IMR-90 (cell line): ENCODE measurements at regions not wholly inside any gene's neighbourhood (a gene's known extent, or its start where the extent isn't known, plus 50 kb on each side); places are given as distances from the start of the nearest gene placed in this dataset.

Experiments used
- ATAC-seq: fragments of 200-7000 bp; cut with Tn5 transposase; 2 replicates; pipeline ENCODE4 v1.9.1; 2020; ENCODE audit warnings: low read depth, mild to moderate bottlenecking, moderate library complexity
- BruUV-seq: library from RNA; stranded (reverse); fragments of 400-500 nt; replicated peaks from 2 replicates; lab custom pipeline; 2021; lab: Mats Ljungman, UMichigan
- CTCF ChIA-PET: fragments of 300-600 bp; formaldehyde crosslinking; extraction: SDS; loops from one replicate; lab custom pipeline; 2021; ENCODE audit warnings: antibody characterized with exemption; lab: Yijun Ruan, JAX
- POLR2A ChIA-PET: fragments of 300-600 bp; sonication (Branson Sonifier 250); formaldehyde crosslinking; loops from one replicate; lab custom pipeline; 2022; ENCODE audit warnings: antibody characterized with exemption; ENCODE audit not compliant: unreplicated experiment; lab: Charles Lee
- DNase-seq: peaks from one replicate; pipeline ENCODE4 v3.0.0; 2013
- H2AFZ ChIP-seq: replicated peaks from 2 replicates; pipeline ENCODE3; 2013; ENCODE audit warnings: low read length, mild to moderate bottlenecking; ENCODE audit not compliant: poor library complexity
- H2AK5ac ChIP-seq: 2 replicates; pipeline ENCODE4 v1.6.1; 2013; ENCODE audit warnings: low read depth, low read length, inconsistent platforms
- H2AK9ac ChIP-seq: replicated peaks from 2 replicates; pipeline ENCODE3; 2013; ENCODE audit warnings: mild to moderate bottlenecking, low read depth, low read length, moderate library complexity; ENCODE audit not compliant: poor library complexity
- H2BK120ac ChIP-seq: 2 replicates; pipeline ENCODE4 v1.6.1; 2013; ENCODE audit warnings: low read depth, low read length, inconsistent platforms
- H2BK15ac ChIP-seq: 3 replicates; pipeline ENCODE4 v1.6.1; 2013; ENCODE audit warnings: low read depth, low read length, inconsistent platforms
- H2BK20ac ChIP-seq: 2 replicates; pipeline ENCODE4 v1.6.1; 2013; ENCODE audit warnings: low read depth, mild to moderate bottlenecking, inconsistent platforms, low read length, moderate library complexity
- H2BK5ac ChIP-seq: 2 replicates; pipeline ENCODE4 v1.6.1; 2013; ENCODE audit warnings: mild to moderate bottlenecking, low read depth, low read length, inconsistent platforms; ENCODE audit not compliant: poor library complexity, severe bottlenecking
- H3K14ac ChIP-seq: replicated peaks from 2 replicates; pipeline ENCODE4 v1.6.1; 2013; ENCODE audit warnings: low read depth, low read length, inconsistent platforms
- H3K18ac ChIP-seq: 2 replicates; pipeline ENCODE4 v1.6.1; 2013; ENCODE audit warnings: low read depth, low read length, control low read depth
- H3K23ac ChIP-seq: 2 replicates; pipeline ENCODE4 v1.6.1; 2013; ENCODE audit warnings: low read depth, low read length, inconsistent platforms
- H3K27ac ChIP-seq: 2 replicates; pipeline ENCODE4 v1.5.1; 2013; ENCODE audit warnings: mild to moderate bottlenecking, control low read depth, low read length; ENCODE audit not compliant: insufficient read depth
- H3K27me3 ChIP-seq: 2 replicates; pipeline ENCODE4 v1.6.1; 2013; ENCODE audit warnings: low read length; ENCODE audit not compliant: control insufficient read depth, insufficient read depth
- H3K36me3 ChIP-seq: 2 replicates; pipeline ENCODE4 v1.6.1; 2013; ENCODE audit warnings: low read length, mixed read lengths; ENCODE audit not compliant: control insufficient read depth, insufficient read depth
- H3K4ac ChIP-seq: 2 replicates; pipeline ENCODE4 v1.6.1; 2013; ENCODE audit warnings: low read depth, low read length, inconsistent platforms
- H3K4me1 ChIP-seq: 2 replicates; pipeline ENCODE4 v1.6.1; 2013; ENCODE audit warnings: low read length, mixed read lengths; ENCODE audit not compliant: control insufficient read depth, insufficient read depth
- H3K4me2 ChIP-seq: 2 replicates; pipeline ENCODE4 v1.6.1; 2013; ENCODE audit warnings: low read depth, mild to moderate bottlenecking, control low read depth, low read length, moderate library complexity
- H3K4me3 ChIP-seq: 2 replicates; pipeline ENCODE4 v1.5.1; 2013; ENCODE audit warnings: low read depth, mild to moderate bottlenecking, control low read depth, low read length, moderate library complexity; ENCODE audit not compliant: insufficient read depth
- H3K56ac ChIP-seq: 2 replicates; pipeline ENCODE4 v1.6.1; 2013; ENCODE audit warnings: low read length, inconsistent platforms; ENCODE audit not compliant: insufficient read depth; ENCODE audit errors: extremely low read depth
- H3K79me1 ChIP-seq, 2 experiments: 2 replicates each; pipeline ENCODE4 v1.6.1; 2013; ENCODE audit warnings: low read length in 2 of 2, inconsistent platforms in 1 of 2, low read depth in 1 of 2
- H3K9ac ChIP-seq: 2 replicates; pipeline ENCODE4 v1.6.1; 2013; ENCODE audit warnings: low read depth, low read length, control low read depth
- H3K9me1 ChIP-seq: 2 replicates; pipeline ENCODE4 v1.6.1; 2013; ENCODE audit warnings: low read length, inconsistent platforms; ENCODE audit not compliant: insufficient read depth
- H3K9me3 ChIP-seq: 2 replicates; pipeline ENCODE4 v1.6.1; 2013; ENCODE audit warnings: low read length; ENCODE audit not compliant: control insufficient read depth, insufficient read depth
- H4K20me1 ChIP-seq: 2 replicates; pipeline ENCODE4 v1.6.1; 2013; ENCODE audit warnings: low read length, inconsistent platforms; ENCODE audit not compliant: insufficient read depth
- H4K5ac ChIP-seq: 2 replicates; pipeline ENCODE4 v1.6.1; 2013; ENCODE audit warnings: mild to moderate bottlenecking, low read depth, low read length, control low read depth
- H4K8ac ChIP-seq, 2 experiments: 2 replicates each; pipeline ENCODE4 v1.6.1; 2013; ENCODE audit warnings: low read depth in 2 of 2, low read length in 2 of 2, control low read depth in 1 of 2, inconsistent platforms in 1 of 2
- H4K91ac ChIP-seq: 2 replicates; pipeline ENCODE4 v1.6.1; 2013; ENCODE audit warnings: low read depth, low read length, inconsistent platforms; ENCODE audit not compliant: insufficient read depth
- CEBPB ChIP-seq: IDR thresholded peaks from 2 replicates; pipeline ENCODE4 v1.6.1; 2012; ENCODE audit warnings: low read depth, low read length, improper control_type of control experiment
- CHD1 ChIP-seq: IDR thresholded peaks from 2 replicates; pipeline ENCODE4 v1.6.1; 2012; ENCODE audit warnings: low read depth, low read length, improper control_type of control experiment
- FOS ChIP-seq: fragments of 150-350 bp; IDR thresholded peaks from 2 replicates; pipeline ENCODE4 v1.6.1; 2016; ENCODE audit warnings: low read depth, low read length
- NFE2L2 ChIP-seq: fragments of 150-350 bp; IDR thresholded peaks from 2 replicates; pipeline ENCODE4 v1.6.1; 2016; ENCODE audit warnings: low read depth, mild to moderate bottlenecking, low read length
- POLR2A ChIP-seq: IDR thresholded peaks from 2 replicates; pipeline ENCODE4 v1.6.1; 2012; ENCODE audit warnings: mild to moderate bottlenecking, low read depth, low read length
- SMC3 ChIP-seq: fragments of 150-350 bp; IDR thresholded peaks from 2 replicates; pipeline ENCODE4 v1.6.1; 2016; ENCODE audit warnings: low read depth, mild to moderate bottlenecking, antibody characterized with exemption, low read length, moderate library complexity
- WGBS, 2 experiments: methylation state at CpG; one replicate each; pipeline versions ENCODE4 v1.1.5 to v1.1.7; 2013; ENCODE audit warnings: missing lambda C conversion rate in 2 of 2; ENCODE audit not compliant: insufficient read length in 1 of 2; ENCODE audit errors: extremely low coverage in 2 of 2; 5-methylcytosine and 5-hydroxymethylcytosine counted together
- dilution Hi-C: fragments of 300-500 bp; cut with HindIII; formaldehyde crosslinking; loops from one replicate; pipeline ENCODE4 v1.14.3; 2018; ENCODE audit warnings: low sequenced_read_pairs; ENCODE audit not compliant: unreplicated experiment
- in situ Hi-C: fragments of 300-500 bp; cut with MboI; formaldehyde crosslinking; loops from 3 replicates; pipeline ENCODE4 v1.14.3; 2019; ENCODE audit warnings: low sequenced_read_pairs, inconsistent platforms, mixed read lengths
- intact Hi-C: fragments of 100-400 bp; cut with micrococcal nuclease; formaldehyde crosslinking; loops from 2 replicates; pipeline ENCODE4 v1.10.0; 2022
- TF ChIP-seq, protein P1 (sequence below): fragments of 150-350 bp; IDR thresholded peaks from 2 replicates; pipeline ENCODE4 v1.6.1; 2017; ENCODE audit warnings: mild to moderate bottlenecking, antibody characterized with exemption, low read length, low read depth

DNA sequence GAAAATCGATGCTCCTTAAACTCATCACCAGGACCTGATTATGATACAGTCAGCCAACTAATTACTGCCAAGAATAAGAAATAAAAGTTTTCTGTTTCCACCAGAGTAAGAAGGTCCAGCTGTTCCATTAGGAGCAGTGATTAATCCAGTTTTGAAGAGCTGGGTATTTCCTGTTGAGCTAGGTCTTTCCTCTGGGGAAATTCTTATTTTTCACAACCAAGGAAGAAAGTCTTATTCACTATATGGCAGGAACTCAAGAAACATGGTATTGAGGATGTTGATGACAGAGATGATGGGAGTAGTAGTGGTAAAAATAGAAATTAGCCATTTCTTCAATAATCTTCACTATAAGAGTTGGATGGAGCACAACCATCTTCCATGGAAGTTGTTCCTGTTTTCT, 374.6 kb upstream of the RUNX1 start:
- Histone ChIP-seq H2AFZ (no peak overlapping the region), H3K4ac (no peak overlapping the region), H4K5ac (no peak overlapping the region), H4K20me1 (no peaks in the 10 kb centered on the region), H3K9ac (no peak overlapping the region), H3K4me2 (no peak overlapping the region), H4K91ac (no peak overlapping the region), H2BK15ac (no peak overlapping the region), H2BK20ac (no peak overlapping the region), H3K18ac (no peak overlapping the region), H3K27me3 (no peaks in the 10 kb centered on the region), H2AK5ac (no peak overlapping the region), H3K36me3 (no peaks in the 10 kb centered on the region), H3K27ac (no peak overlapping the region), H3K79me1 (no peaks in the 10 kb centered on the region), H3K9me1 (no peaks in the 10 kb centered on the region; the same call in 1 of the 2 replicates), H4K8ac (no peak overlapping the region), H3K56ac (no peak overlapping the region), H2BK120ac (no peak overlapping the region), H2AK9ac (no peak overlapping the region), H2BK5ac (no peak overlapping the region), H3K9me3 (peaks cover 9% of the 10 kb centered on the region), H3K4me3 (no peak overlapping the region), H3K23ac (no peak overlapping the region), H3K14ac (no peak overlapping the region), H3K4me1 (peaks cover 1% of the 10 kb centered on the region; the same call in 1 of the 2 replicates)
- ATAC-seq (no peak), DNase-seq (peak; percentile 76)
- no CpG with 5 or more reads among the region's 1 CpG for WGBS, 2 experiments
- CTCF ChIA-PET: interaction anchor here (0.9 kb wide), 1 partner anchor 15 kb away, joined by 3 read pairs; no protein-coding TSS in a partner anchor
- POLR2A ChIA-PET: interaction anchor here (0.6 kb wide), 1 partner anchor 119 kb away, joined by 3 read pairs; no protein-coding TSS in a partner anchor
- intact Hi-C loops (no loop called here), dilution Hi-C loops (no loop called here), in situ Hi-C loops (loop anchor here (25.0 kb wide), 1 partner anchor 686 kb away; no protein-coding TSS in a partner anchor)
- no peak for TF ChIP-seq CHD1
- no peak for TF ChIP-seq CEBPB
- no peak for TF ChIP-seq POLR2A
- no peak for TF ChIP-seq SMC3
- TF ChIP-seq FOS: no peak
- TF ChIP-seq, protein P1, sequence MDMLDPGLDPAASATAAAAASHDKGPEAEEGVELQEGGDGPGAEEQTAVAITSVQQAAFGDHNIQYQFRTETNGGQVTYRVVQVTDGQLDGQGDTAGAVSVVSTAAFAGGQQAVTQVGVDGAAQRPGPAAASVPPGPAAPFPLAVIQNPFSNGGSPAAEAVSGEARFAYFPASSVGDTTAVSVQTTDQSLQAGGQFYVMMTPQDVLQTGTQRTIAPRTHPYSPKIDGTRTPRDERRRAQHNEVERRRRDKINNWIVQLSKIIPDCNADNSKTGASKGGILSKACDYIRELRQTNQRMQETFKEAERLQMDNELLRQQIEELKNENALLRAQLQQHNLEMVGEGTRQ: no peak
- TF ChIP-seq NFE2L2: no peak
- BruUV-seq: no TSS peak
